ENCODE measurements at regions not wholly inside any gene's neighbourhood (a gene's known extent, or its start where the extent isn't known, plus 50 kb on each side); places are given as distances from the start of the nearest gene placed in this dataset.

DNA sequence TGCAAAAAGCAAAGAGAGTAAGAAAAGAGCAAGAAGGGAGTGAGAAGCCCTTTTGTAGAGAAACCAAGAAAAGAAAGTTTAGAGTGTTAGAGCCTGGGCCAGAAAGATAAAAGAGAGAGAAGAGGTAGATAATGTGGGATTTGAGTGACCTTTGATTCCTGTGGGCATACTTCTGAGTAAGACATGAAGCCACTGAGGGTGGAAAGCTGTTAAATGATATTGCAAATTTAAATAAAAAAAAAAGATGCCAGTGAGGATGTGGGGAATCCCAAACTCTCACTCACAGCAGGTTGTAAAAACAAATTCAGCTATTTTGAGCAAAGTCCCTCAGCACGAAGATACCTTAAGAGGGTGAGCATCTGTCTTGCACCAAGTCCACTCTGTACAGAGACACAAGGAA, 59.4 kb upstream of the TOP3B start:
- intact Hi-C loops (cut with micrococcal nuclease) = no loop called here
- ChIA-PET POLR2A (no interaction called here), CTCF (interaction anchor here (0.9 to 3.0 kb wide), 2 partner anchors 19 to 130 kb away, joined by 3 to 19 read pairs; no protein-coding TSS in a partner anchor), RAD21 (ENCODE audit: low non-redundant PET in 1 of 2, low total read pairs in 2 of 2, uncharacterized antibody in 2 of 2, unreplicated experiment in 2 of 2) (no interaction called here)
- no TSS peak for BruUV-seq (replicated peaks)
- Histone ChIP-seq H3K9me2 (ENCODE audit: insufficient read depth) (no peaks in the 10 kb centered on the region), H3K27me3 (ENCODE audit: insufficient read depth, low read length) (no peaks in the 10 kb centered on the region), H3K4me1 (ENCODE audit: control insufficient read depth in 1 of 2, insufficient read depth in 2 of 2, low read length in 2 of 2) (no peaks in the 10 kb centered on the region), H4K20me1 (ENCODE audit: insufficient read depth) (no peaks in the 10 kb centered on the region), H3K4me2 (ENCODE audit: low read length) (no peak overlapping the region), H3K27ac (ENCODE audit: low read depth, low read length) (no peak overlapping the region), H2AFZ (ENCODE audit: low read depth, low read length, poor library complexity, severe bottlenecking) (no peak overlapping the region), H3K9ac (ENCODE audit: low read length) (no peak overlapping the region), H3K79me2 (ENCODE audit: insufficient read depth, low read length) (no peaks in the 10 kb centered on the region), H3K36me3 (ENCODE audit: control insufficient read depth in 1 of 2, insufficient read depth in 2 of 2, low read length in 2 of 2) (no peaks in the 10 kb centered on the region), H3K9me3 (ENCODE audit: control insufficient read depth in 1 of 2, insufficient read depth in 1 of 2, low read depth in 1 of 2, low read length in 2 of 2) (no peaks in the 10 kb centered on the region), H3K4me3 (replicated peaks in 1 of 2; ENCODE audit: low read depth in 1 of 2, low read length in 2 of 2) (no peak overlapping the region)
- TF ChIP-seq, protein P1, sequence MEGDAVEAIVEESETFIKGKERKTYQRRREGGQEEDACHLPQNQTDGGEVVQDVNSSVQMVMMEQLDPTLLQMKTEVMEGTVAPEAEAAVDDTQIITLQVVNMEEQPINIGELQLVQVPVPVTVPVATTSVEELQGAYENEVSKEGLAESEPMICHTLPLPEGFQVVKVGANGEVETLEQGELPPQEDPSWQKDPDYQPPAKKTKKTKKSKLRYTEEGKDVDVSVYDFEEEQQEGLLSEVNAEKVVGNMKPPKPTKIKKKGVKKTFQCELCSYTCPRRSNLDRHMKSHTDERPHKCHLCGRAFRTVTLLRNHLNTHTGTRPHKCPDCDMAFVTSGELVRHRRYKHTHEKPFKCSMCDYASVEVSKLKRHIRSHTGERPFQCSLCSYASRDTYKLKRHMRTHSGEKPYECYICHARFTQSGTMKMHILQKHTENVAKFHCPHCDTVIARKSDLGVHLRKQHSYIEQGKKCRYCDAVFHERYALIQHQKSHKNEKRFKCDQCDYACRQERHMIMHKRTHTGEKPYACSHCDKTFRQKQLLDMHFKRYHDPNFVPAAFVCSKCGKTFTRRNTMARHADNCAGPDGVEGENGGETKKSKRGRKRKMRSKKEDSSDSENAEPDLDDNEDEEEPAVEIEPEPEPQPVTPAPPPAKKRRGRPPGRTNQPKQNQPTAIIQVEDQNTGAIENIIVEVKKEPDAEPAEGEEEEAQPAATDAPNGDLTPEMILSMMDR (IDR thresholded peaks at IDR 0.05 in 2 of 3, conservative IDR thresholded peaks at IDR 0.05 in 1 of 3; ENCODE audit: borderline replicate concordance in 1 of 3, insufficient read depth in 1 of 3, low read depth in 2 of 3, low read length in 2 of 3) = no peak
- TF ChIP-seq YY1 (IDR thresholded peaks at IDR 0.05; ENCODE audit: extremely low read depth, insufficient replicate concordance, low read depth, low read length) (no peak), SRF (IDR thresholded peaks at IDR 0.05; ENCODE audit: low read depth) (no peak), SP1 (IDR thresholded peaks at IDR 0.05; ENCODE audit: low read depth) (no peak), CEBPB (IDR thresholded peaks at IDR 0.05; ENCODE audit: low read depth) (no peak), CBX3 (IDR thresholded peaks at IDR 0.05; ENCODE audit: low read depth) (no peak), EZH2 (IDR thresholded peaks at IDR 0.05) (no peak), ZFX (IDR thresholded peaks at IDR 0.05) (no peak), ELF1 (IDR thresholded peaks at IDR 0.05; ENCODE audit: borderline replicate concordance, low read depth) (no peak), POLR2AphosphoS5 (IDR thresholded peaks at IDR 0.05; ENCODE audit: low read depth, low read length) (no peak)
- TF ChIP-seq, protein P2, sequence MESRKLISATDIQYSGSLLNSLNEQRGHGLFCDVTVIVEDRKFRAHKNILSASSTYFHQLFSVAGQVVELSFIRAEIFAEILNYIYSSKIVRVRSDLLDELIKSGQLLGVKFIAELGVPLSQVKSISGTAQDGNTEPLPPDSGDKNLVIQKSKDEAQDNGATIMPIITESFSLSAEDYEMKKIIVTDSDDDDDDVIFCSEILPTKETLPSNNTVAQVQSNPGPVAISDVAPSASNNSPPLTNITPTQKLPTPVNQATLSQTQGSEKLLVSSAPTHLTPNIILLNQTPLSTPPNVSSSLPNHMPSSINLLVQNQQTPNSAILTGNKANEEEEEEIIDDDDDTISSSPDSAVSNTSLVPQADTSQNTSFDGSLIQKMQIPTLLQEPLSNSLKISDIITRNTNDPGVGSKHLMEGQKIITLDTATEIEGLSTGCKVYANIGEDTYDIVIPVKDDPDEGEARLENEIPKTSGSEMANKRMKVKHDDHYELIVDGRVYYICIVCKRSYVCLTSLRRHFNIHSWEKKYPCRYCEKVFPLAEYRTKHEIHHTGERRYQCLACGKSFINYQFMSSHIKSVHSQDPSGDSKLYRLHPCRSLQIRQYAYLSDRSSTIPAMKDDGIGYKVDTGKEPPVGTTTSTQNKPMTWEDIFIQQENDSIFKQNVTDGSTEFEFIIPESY (IDR thresholded peaks at IDR 0.05; ENCODE audit: extremely low read depth, insufficient replicate concordance, low read length) = no peak
- DNase-seq (ENCODE audit: low read depth, low spot score) (no peak), ATAC-seq (no peak)
